ENCODE measurements at regions not wholly inside any gene's neighbourhood (a gene's known extent, or its start where the extent isn't known, plus 50 kb on each side); places are given as distances from the start of the nearest gene placed in this dataset.

DNA sequence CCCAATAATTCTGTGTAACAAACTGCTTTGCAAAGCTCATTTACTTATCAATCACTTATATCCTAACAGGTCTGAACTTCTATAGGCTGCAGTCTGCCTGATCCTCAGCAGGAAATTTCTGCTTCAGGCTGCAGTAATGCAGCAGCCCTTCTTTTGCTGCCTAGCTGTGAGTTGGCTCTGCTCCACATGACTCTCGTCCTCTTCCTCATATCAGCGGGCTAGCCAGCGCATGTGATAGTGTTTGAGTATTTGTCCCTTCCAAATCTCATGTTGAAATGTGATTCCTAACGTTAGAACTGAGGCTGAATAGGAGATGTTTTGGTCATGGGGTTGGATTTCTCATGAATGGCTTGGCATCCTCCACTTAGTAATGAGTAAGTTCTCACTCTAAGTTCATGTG lies 387.8 kb downstream of the SEMA3D start:
- no peak overlapping the region for H3K4me3 ChIP-seq (ENCODE audit: low read length)
- no peaks in the 10 kb centered on the region for H3K4me1 ChIP-seq (ENCODE audit: insufficient read depth, low read length)
- H3K4me2 ChIP-seq (ENCODE audit: low read length) = no peak overlapping the region
- H3K27ac ChIP-seq (ENCODE audit: low read length) = no peak overlapping the region
- no peaks in the 10 kb centered on the region for H3K27me3 ChIP-seq (ENCODE audit: low read length)
- intact Hi-C loops (cut with micrococcal nuclease) = no loop called here
- H4K20me1 ChIP-seq (ENCODE audit: low read length) = no peaks in the 10 kb centered on the region
- CTCF ChIA-PET = no interaction called here
- no peak overlapping the region for H3K9ac ChIP-seq (ENCODE audit: low read length)
- no peaks in the 10 kb centered on the region for H3K9me2 ChIP-seq (replicated peaks; ENCODE audit: low read length)
- no peak for DNase-seq
- TF ChIP-seq EZH2 (IDR thresholded peaks at IDR 0.05; ENCODE audit: low read length, unreplicated experiment) (no peak), CTCF (conservative IDR thresholded peaks at IDR 0.05; ENCODE audit: low read depth, low read length) (no peak), EZH2phosphoT487 (IDR thresholded peaks at IDR 0.05; ENCODE audit: borderline replicate concordance, low read length) (no peak)
- H2AFZ ChIP-seq (ENCODE audit: low read length) = no peak overlapping the region
- POLR2A ChIA-PET (ENCODE audit: unreplicated experiment) = no interaction called here
- no TSS peak for BruUV-seq (replicated peaks)
- no peaks in the 10 kb centered on the region for H3K36me3 ChIP-seq (ENCODE audit: low read depth, low read length)
- H3F3A ChIP-seq (ENCODE audit: low read length, unreplicated experiment) = no peaks in the 10 kb centered on the region
- no peak for ATAC-seq
- H3K9me3 ChIP-seq (ENCODE audit: low read length) = no peaks in the 10 kb centered on the region
- H3K79me2 ChIP-seq (ENCODE audit: low read length) = no peaks in the 10 kb centered on the region

DNA sequence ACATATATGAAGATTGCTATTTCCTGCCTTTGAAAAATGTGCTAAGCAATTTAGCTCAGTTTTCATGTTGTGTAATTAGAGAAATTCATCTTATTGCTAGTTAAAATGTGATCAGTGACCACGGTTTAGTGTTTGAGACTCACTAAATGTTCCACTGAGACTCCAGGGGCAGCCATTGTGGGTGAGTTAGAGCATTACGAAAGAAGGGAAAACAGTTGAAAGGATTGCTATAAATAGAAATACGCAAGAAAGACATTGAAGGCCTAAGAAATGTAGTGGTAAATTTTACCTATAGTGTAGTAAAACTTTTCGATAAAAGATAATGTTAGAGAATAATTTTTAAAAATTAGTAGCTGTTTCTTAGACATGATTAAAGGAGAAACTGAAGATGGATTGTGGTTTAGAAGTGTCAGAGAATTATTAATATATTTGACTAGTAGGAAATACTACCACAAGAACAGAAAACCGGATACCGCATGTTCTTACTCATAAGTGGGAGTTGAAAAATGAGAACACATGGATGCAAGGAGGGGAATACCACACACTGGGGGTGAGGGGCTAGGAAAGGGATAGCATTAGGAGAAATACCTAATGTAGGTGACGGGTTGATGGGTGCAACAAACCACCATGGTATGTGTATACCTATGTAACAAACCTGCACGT lies 394.5 kb downstream of the SEMA3D start:
- TF ChIP-seq EZH2phosphoT487 (IDR thresholded peaks at IDR 0.05; ENCODE audit: borderline replicate concordance, low read length) = no peak
- no peak for TF ChIP-seq CTCF (conservative IDR thresholded peaks at IDR 0.05; ENCODE audit: low read depth, low read length)
- TF ChIP-seq EZH2 (IDR thresholded peaks at IDR 0.05; ENCODE audit: low read length, unreplicated experiment) = no peak
- intact Hi-C loops (cut with micrococcal nuclease) = no loop called here
- Histone ChIP-seq H3K9me3 (ENCODE audit: low read length) (no peaks in the 10 kb centered on the region), H3K9ac (ENCODE audit: low read length) (no peak overlapping the region), H3K27ac (ENCODE audit: low read length) (no peak overlapping the region), H3K27me3 (ENCODE audit: low read length) (no peaks in the 10 kb centered on the region), H4K20me1 (ENCODE audit: low read length) (no peaks in the 10 kb centered on the region), H3K36me3 (ENCODE audit: low read depth, low read length) (no peaks in the 10 kb centered on the region), H3K4me3 (ENCODE audit: low read length) (no peak overlapping the region), H3K4me1 (ENCODE audit: insufficient read depth, low read length) (no peaks in the 10 kb centered on the region), H3K4me2 (ENCODE audit: low read length) (no peak overlapping the region), H2AFZ (ENCODE audit: low read length) (no peak overlapping the region), H3K79me2 (ENCODE audit: low read length) (no peaks in the 10 kb centered on the region), H3F3A (ENCODE audit: low read length, unreplicated experiment) (no peaks in the 10 kb centered on the region), H3K9me2 (replicated peaks; ENCODE audit: low read length) (no peaks in the 10 kb centered on the region)
- ChIA-PET POLR2A (ENCODE audit: unreplicated experiment) (no interaction called here), CTCF (no interaction called here)
- BruUV-seq (replicated peaks) = no TSS peak
- ATAC-seq (no peak), DNase-seq (no peak)

- Histone ChIP-seq H3F3A (ENCODE audit: low read length, unreplicated experiment) (no peaks in the 10 kb centered on the region), H3K4me1 (ENCODE audit: insufficient read depth, low read length) (no peaks in the 10 kb centered on the region), H3K79me2 (ENCODE audit: low read length) (no peaks in the 10 kb centered on the region), H2AFZ (ENCODE audit: low read length) (no peak overlapping the region), H3K9me2 (replicated peaks; ENCODE audit: low read length) (no peaks in the 10 kb centered on the region), H3K9me3 (ENCODE audit: low read length) (no peaks in the 10 kb centered on the region), H3K4me3 (ENCODE audit: low read length) (no peak overlapping the region), H3K36me3 (ENCODE audit: low read depth, low read length) (no peaks in the 10 kb centered on the region), H3K9ac (ENCODE audit: low read length) (no peak overlapping the region), H3K27ac (ENCODE audit: low read length) (no peak overlapping the region), H3K27me3 (ENCODE audit: low read length) (no peaks in the 10 kb centered on the region), H4K20me1 (ENCODE audit: low read length) (no peaks in the 10 kb centered on the region), H3K4me2 (ENCODE audit: low read length) (no peak overlapping the region)
- POLR2A ChIA-PET (ENCODE audit: unreplicated experiment) = no interaction called here
- TF ChIP-seq EZH2phosphoT487 (IDR thresholded peaks at IDR 0.05; ENCODE audit: borderline replicate concordance, low read length) (no peak), EZH2 (IDR thresholded peaks at IDR 0.05; ENCODE audit: low read length, unreplicated experiment) (no peak), CTCF (conservative IDR thresholded peaks at IDR 0.05; ENCODE audit: low read depth, low read length) (no peak)
- DNase-seq = no peak
- intact Hi-C loops (cut with micrococcal nuclease) = no loop called here
- no peak for ATAC-seq
- BruUV-seq (replicated peaks) = no TSS peak
- CTCF ChIA-PET = no interaction called here
Measured at GRCh38 chr7:84790882-84791281, 396.0 kb downstream of the SEMA3D start.

All from PC-3 (cell line).